Endodermal cell (in vitro differentiated cells): ENCODE measurements at regions not wholly inside any gene's neighbourhood (a gene's known extent, or its start where the extent isn't known, plus 50 kb on each side); places are given as distances from the start of the nearest gene placed in this dataset.

Experiments used
- DNase-seq: peaks from one replicate; pipeline ENCODE4 v3.0.0-alpha.2; 2017
- H3K27ac ChIP-seq: 2 replicates; pipeline ENCODE4 v1.5.1; 2013; ENCODE audit warnings: mild to moderate bottlenecking, low read depth, low read length, moderate library complexity
- H3K27me3 ChIP-seq: 2 replicates; pipeline ENCODE4 v1.6.1; 2013; ENCODE audit warnings: mild to moderate bottlenecking, low read length, moderate library complexity; ENCODE audit not compliant: insufficient read depth, control insufficient read depth, poor library complexity, severe bottlenecking
- H3K36me3 ChIP-seq: 2 replicates; pipeline ENCODE4 v1.7.0; 2013; ENCODE audit warnings: mild to moderate bottlenecking, low read length, moderate library complexity; ENCODE audit not compliant: control insufficient read depth, insufficient read depth
- H3K4me1 ChIP-seq: one replicate; pipeline ENCODE4 v1.7.0; 2013; ENCODE audit warnings: low read length; ENCODE audit not compliant: control insufficient read depth, insufficient read depth
- H3K4me3 ChIP-seq: 2 replicates; pipeline ENCODE4 v1.5.1; 2013; ENCODE audit warnings: mild to moderate bottlenecking, low read length, moderate library complexity
- H3K9ac ChIP-seq: 2 replicates; pipeline ENCODE4 v1.6.1; 2013; ENCODE audit warnings: mild to moderate bottlenecking, low read length, moderate library complexity; ENCODE audit not compliant: poor library complexity, severe bottlenecking; ENCODE audit errors: extremely low read depth
- H3K9me3 ChIP-seq: 2 replicates; pipeline ENCODE4 v1.6.1; 2013; ENCODE audit warnings: mild to moderate bottlenecking, low read length, moderate library complexity; ENCODE audit not compliant: control insufficient read depth
- H3K27ac Mint-ChIP-seq: 2 replicates; pipeline ENCODE4 v1.8.0; 2020; ENCODE audit warnings: mixed read lengths
- H3K27me3 Mint-ChIP-seq: 2 replicates; pipeline ENCODE4 v1.8.0; 2021; ENCODE audit warnings: mild to moderate bottlenecking, mixed read lengths; ENCODE audit not compliant: insufficient read depth
- H3K36me3 Mint-ChIP-seq: 2 replicates; pipeline ENCODE4 v1.8.0; 2020; ENCODE audit warnings: low read depth, mixed read lengths
- H3K4me1 Mint-ChIP-seq: 2 replicates; pipeline ENCODE4 v1.8.0; 2020; ENCODE audit warnings: mixed read lengths
- H3K4me3 Mint-ChIP-seq: 2 replicates; pipeline ENCODE4 v1.8.0; 2020; ENCODE audit warnings: mild to moderate bottlenecking, moderate library complexity, mixed read lengths
- H3K9me3 Mint-ChIP-seq: 2 replicates; pipeline ENCODE4 v1.8.0; 2020; ENCODE audit warnings: mild to moderate bottlenecking, mixed read lengths
- CTCF ChIP-seq: fragments of 200-600 bp; sonication (generic); conservative IDR thresholded peaks from 2 replicates; pipeline ENCODE4 v1.5.0; 2021; ENCODE audit warnings: antibody characterized with exemption, mild to moderate bottlenecking
- WGBS, 2 experiments: methylation state at CpG; one replicate each; pipeline versions ENCODE4 v1.1.5 to v1.1.7; 2013; ENCODE audit warnings: missing lambda C conversion rate in 2 of 2, mixed read lengths in 1 of 2; ENCODE audit not compliant: insufficient coverage in 1 of 2, insufficient read length in 1 of 2; 5-methylcytosine and 5-hydroxymethylcytosine counted together

- H3K36me3 ChIP-seq: no peaks in the 10 kb centered on the region
- no peak overlapping the region for H3K4me3 Mint-ChIP-seq
- no peak overlapping the region for H3K27ac ChIP-seq
- H3K4me1 ChIP-seq: no peaks in the 10 kb centered on the region
- no peaks in the 10 kb centered on the region for H3K4me1 Mint-ChIP-seq
- no peak overlapping the region for H3K4me3 ChIP-seq
- H3K36me3 Mint-ChIP-seq: no peaks in the 10 kb centered on the region
- TF ChIP-seq CTCF: no peak
- peaks cover 4% of the 10 kb centered on the region for H3K27me3 ChIP-seq
- H3K9ac ChIP-seq: no peak overlapping the region
- peaks cover 3% of the 10 kb centered on the region for H3K9me3 Mint-ChIP-seq
- H3K9me3 ChIP-seq: no peaks in the 10 kb centered on the region
- H3K27ac Mint-ChIP-seq: no peak overlapping the region
- DNase-seq: no peak
- 92% methylated on average over 4 to 5 of the region's 5 CpGs for WGBS, 2 experiments
- peaks cover 15% of the 10 kb centered on the region for H3K27me3 Mint-ChIP-seq
Measured at GRCh38 chr1:5245348-5245747, 590.9 kb downstream of the AJAP1 start.

GRCh38 chr1:5244631-5245285 lies 590.3 kb downstream of the AJAP1 start:
- no peak for TF ChIP-seq CTCF
- Mint-ChIP-seq H3K36me3 (no peaks in the 10 kb centered on the region), H3K27ac (no peak overlapping the region)

DNA sequence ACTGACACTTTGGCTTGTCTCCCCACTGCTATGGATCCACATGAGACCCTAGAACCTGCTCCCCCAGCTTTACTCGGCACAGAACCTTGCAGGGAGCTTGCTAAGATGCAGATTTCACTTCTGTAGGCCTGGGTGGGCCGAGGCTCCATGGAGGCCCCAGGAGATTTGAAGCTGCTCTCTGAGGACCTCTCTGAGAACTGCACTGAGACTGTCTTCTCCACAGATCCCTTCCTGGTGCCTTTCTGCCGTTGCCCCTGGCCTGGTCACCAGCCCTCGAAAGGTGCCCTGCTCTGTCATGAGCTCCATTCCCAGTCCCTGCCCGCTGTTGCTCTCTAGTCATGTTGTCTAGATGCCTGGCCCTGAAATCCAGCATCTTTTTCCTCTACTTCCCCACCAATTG lies 588.4 kb downstream of the AJAP1 start:
- TF ChIP-seq CTCF: no peak
- peaks cover 16% of the 10 kb centered on the region for H3K9me3 ChIP-seq
- H3K9ac ChIP-seq: no peak overlapping the region
- peaks cover 4% of the 10 kb centered on the region for H3K27me3 ChIP-seq
- H3K27ac ChIP-seq: no peak overlapping the region
- peaks cover 13% of the 10 kb centered on the region for H3K9me3 Mint-ChIP-seq
- H3K27me3 Mint-ChIP-seq: peaks cover 18% of the 10 kb centered on the region
- H3K4me3 Mint-ChIP-seq: no peak overlapping the region
- H3K36me3 Mint-ChIP-seq: no peaks in the 10 kb centered on the region
- no peaks in the 10 kb centered on the region for H3K36me3 ChIP-seq
- 57 to 67% methylated on average over 3 to 5 of the region's 5 CpGs for WGBS, 2 experiments
- no peaks in the 10 kb centered on the region for H3K4me1 ChIP-seq
- DNase-seq: no peak
- no peak overlapping the region for H3K27ac Mint-ChIP-seq
- H3K4me1 Mint-ChIP-seq: no peaks in the 10 kb centered on the region
- H3K4me3 ChIP-seq: no peak overlapping the region

More at GRCh38 chr1:5244631-5245285, 590.3 kb downstream of the AJAP1 start:
- DNase-seq: no peak
- no peak overlapping the region for H3K4me3 Mint-ChIP-seq
- WGBS, 2 experiments: 82 to 86% methylated on average over 8 to 13 of the region's 13 CpGs
- H3K4me1 ChIP-seq: no peaks in the 10 kb centered on the region
- H3K4me1 Mint-ChIP-seq: no peaks in the 10 kb centered on the region
- H3K27ac ChIP-seq: no peak overlapping the region
- H3K4me3 ChIP-seq: no peak overlapping the region
- H3K36me3 ChIP-seq: no peaks in the 10 kb centered on the region
- peaks cover 15% of the 10 kb centered on the region for H3K27me3 Mint-ChIP-seq
- H3K27me3 ChIP-seq: peaks cover 4% of the 10 kb centered on the region
- H3K9ac ChIP-seq: no peak overlapping the region
- no peaks in the 10 kb centered on the region for H3K9me3 ChIP-seq
- peaks cover 1% of the 10 kb centered on the region for H3K9me3 Mint-ChIP-seq
